Central memory CD8-positive, alpha-beta T cell (primary cell): ENCODE measurements at regions not wholly inside any gene's neighbourhood (a gene's known extent, or its start where the extent isn't known, plus 50 kb on each side); places are given as distances from the start of the nearest gene placed in this dataset.

ENCODE experiments used
- ATAC-seq: fragments of 150-1000 bp; cut with Tn5 transposase; replicated peaks from 2 replicates; pipeline ENCODE4 v1.10.0; 2022; ENCODE audit warnings: mild to moderate bottlenecking, moderate FRiP score, moderate number of reproducible peaks; ENCODE audit not compliant: poor library complexity, severe bottlenecking; ENCODE audit errors: extremely low read depth
- DNase-seq, 2 donors: peaks; one replicate each; pipeline ENCODE4 v3.0.0; 2021; ENCODE audit warnings: low spot score in 2 of 2
- H3K27ac Mint-ChIP-seq: one replicate; pipeline ENCODE4 v1.8.0; 2022; ENCODE audit warnings: low read depth, mild to moderate bottlenecking, moderate library complexity, mixed read lengths
- H3K27me3 Mint-ChIP-seq: one replicate; pipeline ENCODE4 v1.8.0; 2022; ENCODE audit warnings: mixed read lengths
- H3K36me3 Mint-ChIP-seq: one replicate; pipeline ENCODE4 v1.8.0; 2022; ENCODE audit warnings: mild to moderate bottlenecking, moderate library complexity, mixed read lengths; ENCODE audit not compliant: insufficient read depth
- H3K4me1 Mint-ChIP-seq: one replicate; pipeline ENCODE4 v1.8.0; 2022; ENCODE audit warnings: mixed read lengths
- H3K4me3 Mint-ChIP-seq: one replicate; pipeline ENCODE4 v1.8.0; 2022; ENCODE audit warnings: mild to moderate bottlenecking, moderate library complexity, mixed read lengths
- H3K9me3 Mint-ChIP-seq: one replicate; pipeline ENCODE4 v1.8.0; 2022; ENCODE audit warnings: mixed read lengths

GRCh38 chr3:95645291-95645690 is 1169.1 kb upstream of the EPHA6 start:
- Mint-ChIP-seq H3K36me3 (no peaks in the 10 kb centered on the region), H3K27ac (no peak overlapping the region), H3K4me3 (no peak overlapping the region), H3K27me3 (no peaks in the 10 kb centered on the region), H3K4me1 (no peaks in the 10 kb centered on the region), H3K9me3 (peaks cover 35% of the 10 kb centered on the region)
- DNase-seq (no peak), ATAC-seq (no peak)

DNA sequence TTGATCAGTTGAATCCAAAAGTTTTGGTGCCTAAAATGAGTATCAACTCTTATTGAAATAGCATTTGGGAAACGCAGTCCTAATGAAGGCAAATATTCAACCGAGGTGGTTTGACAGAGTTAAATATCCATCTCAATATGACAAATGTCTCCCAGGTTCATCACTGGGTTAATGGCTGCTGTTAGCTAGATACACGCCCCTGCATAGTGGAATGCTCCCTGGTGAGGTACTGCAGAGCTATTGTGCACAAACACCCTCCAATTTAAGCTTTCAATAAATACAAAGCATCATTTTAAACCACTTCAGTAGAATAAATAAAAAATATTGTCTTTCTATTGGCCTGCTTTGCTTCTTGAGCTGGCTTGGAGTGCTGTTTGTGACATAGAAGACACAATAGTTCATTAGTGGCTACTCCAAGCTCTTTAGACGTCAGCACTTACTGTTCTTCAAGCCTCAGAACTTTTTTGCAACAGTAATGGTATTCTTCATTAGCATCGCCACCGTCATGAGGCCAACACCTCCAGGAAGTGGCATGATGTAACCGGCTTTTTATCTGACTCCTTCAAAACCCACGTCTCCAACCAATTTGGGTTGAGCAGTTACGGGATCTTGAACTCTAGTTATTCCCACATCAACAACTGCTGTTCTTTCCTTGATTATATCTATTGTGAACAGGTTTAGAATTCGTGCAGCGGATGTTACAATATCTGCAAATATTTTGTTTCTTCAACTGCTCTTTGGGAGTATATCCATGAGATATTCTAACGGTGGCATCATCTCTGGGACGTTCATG is 1159.6 kb upstream of the EPHA6 start:
- Mint-ChIP-seq H3K27ac (no peak overlapping the region), H3K9me3 (no peaks in the 10 kb centered on the region), H3K36me3 (no peaks in the 10 kb centered on the region), H3K27me3 (no peaks in the 10 kb centered on the region), H3K4me1 (no peaks in the 10 kb centered on the region), H3K4me3 (no peak overlapping the region)
- ATAC-seq (no peak), DNase-seq (no peak)

DNA sequence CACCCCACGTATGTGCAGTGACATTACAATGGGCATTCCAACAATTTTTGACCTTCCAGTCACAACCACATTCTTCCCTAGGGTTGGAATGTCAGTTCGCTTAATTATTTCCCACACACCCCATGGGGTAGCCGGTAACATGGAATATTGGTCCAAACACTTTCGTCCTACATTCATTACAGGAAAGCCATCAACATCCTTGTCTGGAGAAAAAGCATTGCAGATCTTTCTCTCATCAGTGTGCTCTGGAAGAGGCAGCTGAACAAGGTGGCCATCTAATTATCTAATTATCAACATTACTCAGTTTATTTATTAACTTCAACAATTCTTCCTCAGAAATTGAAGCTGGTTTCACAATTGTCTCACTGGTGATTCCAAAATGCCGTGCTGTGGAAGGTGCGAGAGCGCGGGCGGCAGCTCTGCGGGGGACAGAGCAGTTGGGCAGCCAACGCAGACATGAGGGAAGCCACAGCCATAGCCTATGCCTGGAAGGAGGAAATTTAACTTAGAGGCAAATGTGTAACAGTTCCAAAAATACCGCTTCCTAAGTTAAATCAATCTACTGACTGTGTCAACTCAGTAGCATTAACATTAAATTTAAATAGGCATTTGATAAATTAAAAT is 1158.9 kb upstream of the EPHA6 start:
- H3K27ac Mint-ChIP-seq = no peak overlapping the region
- ATAC-seq (no peak), DNase-seq (no peak)
- no peak overlapping the region for H3K4me3 Mint-ChIP-seq
- no peaks in the 10 kb centered on the region for H3K4me1 Mint-ChIP-seq
- H3K9me3 Mint-ChIP-seq = no peaks in the 10 kb centered on the region
- no peaks in the 10 kb centered on the region for H3K36me3 Mint-ChIP-seq
- no peaks in the 10 kb centered on the region for H3K27me3 Mint-ChIP-seq

GRCh38 chr3:95670765-95671164 is 1143.6 kb upstream of the EPHA6 start:
- ATAC-seq = no peak

DNA sequence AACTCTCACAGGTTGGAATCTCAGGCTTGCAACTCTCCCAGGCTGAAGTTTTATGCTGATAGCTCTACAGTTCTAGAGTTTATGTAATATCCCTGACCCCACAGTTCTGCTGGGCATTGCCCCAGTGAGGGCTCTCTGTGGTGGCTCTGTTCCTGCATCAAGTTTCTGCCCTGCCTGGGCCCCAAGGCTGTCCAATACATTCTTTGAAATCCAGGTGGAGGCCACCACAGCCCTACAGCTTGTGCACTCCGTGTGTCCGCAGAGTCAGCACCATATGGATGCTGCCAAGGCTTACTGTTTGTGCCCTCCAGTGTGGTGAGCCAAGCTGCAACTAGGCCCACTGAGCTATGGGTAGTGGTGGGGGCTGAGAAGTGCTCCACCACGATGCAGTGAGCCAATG is 1141.2 kb upstream of the EPHA6 start:
- peaks cover 11% of the 10 kb centered on the region for H3K9me3 Mint-ChIP-seq
- no peak for DNase-seq
- H3K4me3 Mint-ChIP-seq = no peak overlapping the region
- no peak overlapping the region for H3K27ac Mint-ChIP-seq
- no peaks in the 10 kb centered on the region for H3K36me3 Mint-ChIP-seq
- H3K4me1 Mint-ChIP-seq = no peaks in the 10 kb centered on the region
- no peaks in the 10 kb centered on the region for H3K27me3 Mint-ChIP-seq
- no peak for ATAC-seq

More at GRCh38 chr3:95670765-95671164, 1143.6 kb upstream of the EPHA6 start:
- Mint-ChIP-seq H3K27ac (no peak overlapping the region), H3K4me3 (no peak overlapping the region), H3K27me3 (no peaks in the 10 kb centered on the region), H3K4me1 (no peaks in the 10 kb centered on the region), H3K36me3 (no peaks in the 10 kb centered on the region), H3K9me3 (peaks cover 12% of the 10 kb centered on the region)
- DNase-seq = no peak

- no peak overlapping the region for H3K27ac Mint-ChIP-seq
- peak; percentile 56 for ATAC-seq
- peaks cover 25% of the 10 kb centered on the region for H3K9me3 Mint-ChIP-seq
These were observed 1108.5 kb upstream of the EPHA6 start for GRCh38 chr3:95705786-95706418.

DNA sequence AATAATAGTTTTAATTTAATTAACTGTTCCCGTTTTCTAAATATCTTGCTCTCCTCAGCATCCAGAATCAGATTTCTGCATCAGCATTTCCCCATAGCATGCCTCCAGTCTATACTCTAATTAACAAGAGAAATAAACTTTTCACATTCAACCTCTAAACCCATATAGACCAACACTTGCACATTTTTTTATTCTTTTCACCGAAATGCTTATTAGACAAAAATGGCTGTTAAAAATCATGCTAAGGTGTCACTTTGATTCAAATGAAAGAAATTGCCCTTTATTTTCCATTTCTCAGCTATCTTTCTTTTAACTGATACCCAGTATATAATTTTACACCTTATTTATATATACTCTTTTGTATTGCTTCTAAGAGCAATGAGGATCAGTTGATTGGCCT is 1107.1 kb upstream of the EPHA6 start:
- Mint-ChIP-seq H3K4me1 (no peaks in the 10 kb centered on the region), H3K27me3 (no peaks in the 10 kb centered on the region), H3K27ac (no peak overlapping the region), H3K36me3 (no peaks in the 10 kb centered on the region), H3K9me3 (peaks cover 21% of the 10 kb centered on the region), H3K4me3 (no peak overlapping the region)
- ATAC-seq = no peak
- DNase-seq = no peak

More at GRCh38 chr3:95705786-95706418, 1108.5 kb upstream of the EPHA6 start:
- DNase-seq = no peak
- peak overlapping the region; percentile 24 for H3K4me3 Mint-ChIP-seq
- no peaks in the 10 kb centered on the region for H3K36me3 Mint-ChIP-seq
- no peaks in the 10 kb centered on the region for H3K4me1 Mint-ChIP-seq
- no peaks in the 10 kb centered on the region for H3K27me3 Mint-ChIP-seq

- H3K27ac Mint-ChIP-seq = no peak overlapping the region
- peaks cover 5% of the 10 kb centered on the region for H3K9me3 Mint-ChIP-seq
- no peak overlapping the region for H3K4me3 Mint-ChIP-seq
- no peaks in the 10 kb centered on the region for H3K27me3 Mint-ChIP-seq
- ATAC-seq = no peak
- no peaks in the 10 kb centered on the region for H3K4me1 Mint-ChIP-seq
- no peak for DNase-seq
- H3K36me3 Mint-ChIP-seq = no peaks in the 10 kb centered on the region
These were observed 1103.7 kb upstream of the EPHA6 start for GRCh38 chr3:95710684-95711083.

- Mint-ChIP-seq H3K4me3 (no peak overlapping the region), H3K9me3 (peaks cover 5% of the 10 kb centered on the region), H3K36me3 (no peaks in the 10 kb centered on the region), H3K27ac (no peak overlapping the region), H3K4me1 (no peaks in the 10 kb centered on the region), H3K27me3 (no peaks in the 10 kb centered on the region)
- no peak for DNase-seq
- ATAC-seq = no peak
These were observed 1102.6 kb upstream of the EPHA6 start for GRCh38 chr3:95711789-95712188.

DNA sequence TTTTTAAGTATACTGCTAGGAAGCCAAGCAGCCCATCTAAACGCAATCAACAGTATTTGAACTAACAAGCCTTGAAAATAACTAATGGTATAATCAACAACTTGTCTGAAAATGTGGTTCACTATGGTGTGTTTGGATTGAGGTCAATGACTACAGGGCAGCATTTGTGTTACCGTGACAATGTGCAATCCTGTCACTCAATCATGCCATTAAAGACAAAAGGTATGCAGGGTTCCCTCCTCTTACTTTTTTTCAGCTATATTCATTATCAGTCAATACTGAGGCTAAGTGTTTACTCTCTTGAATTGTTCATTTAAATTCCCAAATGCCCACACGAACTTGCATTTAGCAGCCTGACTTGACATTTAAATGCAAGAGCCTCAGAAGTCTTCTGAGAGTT is 1099.3 kb upstream of the EPHA6 start:
- Mint-ChIP-seq H3K36me3 (no peaks in the 10 kb centered on the region), H3K27ac (no peak overlapping the region), H3K4me3 (no peak overlapping the region), H3K9me3 (peaks cover 1% of the 10 kb centered on the region), H3K4me1 (no peaks in the 10 kb centered on the region), H3K27me3 (no peaks in the 10 kb centered on the region)
- DNase-seq = no peak
- ATAC-seq = no peak

GRCh38 chr3:95717048-95717447 is 1097.3 kb upstream of the EPHA6 start:
- ATAC-seq (no peak), DNase-seq (no peak)
- Mint-ChIP-seq H3K4me1 (no peaks in the 10 kb centered on the region), H3K4me3 (no peak overlapping the region), H3K27me3 (no peaks in the 10 kb centered on the region), H3K36me3 (no peaks in the 10 kb centered on the region), H3K27ac (no peak overlapping the region), H3K9me3 (no peaks in the 10 kb centered on the region)

DNA sequence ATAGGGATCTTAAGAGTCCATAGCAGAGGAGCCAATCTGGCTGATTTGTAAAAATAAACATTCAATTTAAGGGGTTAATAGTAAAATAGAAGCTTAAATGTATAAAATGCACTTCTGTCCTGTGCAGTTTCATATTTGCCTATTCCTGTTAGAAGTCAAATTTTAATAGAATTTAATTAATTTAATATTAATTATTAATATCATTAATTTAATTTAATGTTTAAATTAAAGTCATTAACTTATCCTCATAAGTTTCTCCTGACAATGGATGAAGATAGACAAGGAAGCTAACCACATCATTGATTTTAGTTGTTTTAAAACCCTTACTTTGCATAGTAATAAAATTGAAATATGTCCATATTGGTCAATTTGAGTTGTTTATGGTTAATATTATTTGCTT is 1096.2 kb upstream of the EPHA6 start:
- no peaks in the 10 kb centered on the region for H3K27me3 Mint-ChIP-seq
- DNase-seq (no peak), ATAC-seq (no peak)
- H3K4me3 Mint-ChIP-seq = no peak overlapping the region
- no peak overlapping the region for H3K27ac Mint-ChIP-seq
- no peaks in the 10 kb centered on the region for H3K4me1 Mint-ChIP-seq
- H3K9me3 Mint-ChIP-seq = no peaks in the 10 kb centered on the region
- no peaks in the 10 kb centered on the region for H3K36me3 Mint-ChIP-seq

GRCh38 chr3:95719481-95719880 is 1094.9 kb upstream of the EPHA6 start:
- Mint-ChIP-seq H3K4me3 (no peak overlapping the region), H3K36me3 (no peaks in the 10 kb centered on the region), H3K27me3 (no peaks in the 10 kb centered on the region), H3K27ac (no peak overlapping the region), H3K9me3 (no peaks in the 10 kb centered on the region), H3K4me1 (no peaks in the 10 kb centered on the region)
- DNase-seq (no peak), ATAC-seq (no peak)
